GM23338 (cell line): ENCODE measurements at regions not wholly inside any gene's neighbourhood (a gene's known extent, or its start where the extent isn't known, plus 50 kb on each side); places are given as distances from the start of the nearest gene placed in this dataset.

ENCODE experiments used
- ATAC-seq: fragments of 200-7000 bp; cut with Tn5 transposase; 3 replicates; pipeline ENCODE4 v1.9.1; 2020
- DNase-seq: peaks from one replicate; pipeline ENCODE4 v3.0.0-alpha.2; 2015; ENCODE audit warnings: low spot score
- H2AFZ ChIP-seq: fragments of 200-600 bp; sonication (generic); 2 replicates; pipeline ENCODE4 v1.8.0; 2016; ENCODE audit warnings: antibody characterized with exemption, mild to moderate bottlenecking, moderate library complexity
- H3F3A ChIP-seq: fragments of 200-600 bp; sonication (generic); replicated peaks from 2 replicates; pipeline ENCODE4 v1.8.0; 2017; ENCODE audit warnings: antibody characterized with exemption, mixed run types, low read depth
- H3K27ac ChIP-seq: fragments of 200-600 bp; sonication (generic); 2 replicates; pipeline ENCODE4 v1.6.1; 2016; ENCODE audit warnings: low read depth
- H3K27me3 ChIP-seq: fragments of 200-600 bp; sonication (generic); 2 replicates; pipeline ENCODE4 v1.8.0; 2016; ENCODE audit warnings: mild to moderate bottlenecking, mixed run types, moderate library complexity; ENCODE audit not compliant: insufficient read depth
- H3K36me3 ChIP-seq: fragments of 200-600 bp; sonication (generic); 2 replicates; pipeline ENCODE4 v1.8.0; 2016; ENCODE audit warnings: mild to moderate bottlenecking; ENCODE audit not compliant: insufficient read depth
- H3K4me1 ChIP-seq: fragments of 200-600 bp; sonication (generic); 2 replicates; pipeline ENCODE4 v1.8.0; 2016; ENCODE audit warnings: mild to moderate bottlenecking, moderate library complexity; ENCODE audit not compliant: insufficient read depth
- H3K4me2 ChIP-seq: fragments of 200-600 bp; sonication (generic); 2 replicates; pipeline ENCODE4 v1.7.1; 2017; ENCODE audit warnings: mixed run types
- H3K4me3 ChIP-seq: fragments of 200-600 bp; sonication (generic); 2 replicates; pipeline ENCODE4 v1.6.1; 2016; ENCODE audit warnings: mixed run types
- H3K79me2 ChIP-seq: fragments of 200-600 bp; sonication (generic); replicated peaks from 2 replicates; pipeline ENCODE4 v1.8.0; 2017; ENCODE audit warnings: mild to moderate bottlenecking; ENCODE audit not compliant: insufficient read depth
- H3K9me2 ChIP-seq: fragments of 200-600 bp; sonication (generic); 2 replicates; pipeline ENCODE4 v1.8.0; 2017; ENCODE audit not compliant: insufficient read depth
- H4K20me1 ChIP-seq: fragments of 200-600 bp; sonication (generic); replicated peaks from 2 replicates; pipeline ENCODE4 v1.8.0; 2017; ENCODE audit warnings: mild to moderate bottlenecking; ENCODE audit not compliant: insufficient read depth
- H3K27ac Mint-ChIP-seq: 2 replicates; pipeline ENCODE4 v1.8.0; 2020; ENCODE audit warnings: inconsistent platforms, mild to moderate bottlenecking, moderate library complexity, mixed read lengths
- H3K27me3 Mint-ChIP-seq: 3 replicates; pipeline ENCODE4 v1.8.0; 2022; ENCODE audit warnings: low read depth, mild to moderate bottlenecking, moderate library complexity, mixed read lengths, inconsistent platforms; ENCODE audit not compliant: insufficient read depth, poor library complexity
- H3K36me3 Mint-ChIP-seq: 3 replicates; pipeline ENCODE4 v1.8.0; 2021; ENCODE audit warnings: low read depth, mild to moderate bottlenecking, inconsistent platforms, moderate library complexity, mixed read lengths
- H3K4me1 Mint-ChIP-seq: 3 replicates; pipeline ENCODE4 v1.8.0; 2020; ENCODE audit warnings: mild to moderate bottlenecking, inconsistent platforms, mixed read lengths
- H3K4me3 Mint-ChIP-seq: 3 replicates; pipeline ENCODE4 v1.8.0; 2021; ENCODE audit warnings: moderate library complexity, mild to moderate bottlenecking, inconsistent platforms, mixed read lengths
- H3K9me3 Mint-ChIP-seq: 3 replicates; pipeline ENCODE4 v1.8.0; 2020; ENCODE audit warnings: moderate library complexity, mild to moderate bottlenecking, inconsistent platforms, mixed read lengths
- CREB1 ChIP-seq: fragments of 250-450 bp; sonication (Bioruptor Pico); IDR thresholded peaks from 2 replicates; pipeline ENCODE4 v1.5.0; 2020; ENCODE audit warnings: low read depth, mild to moderate bottlenecking, moderate library complexity
- CTCF ChIP-seq, 2 experiments: fragments of 200-600 bp in 1 of 2; sonication (generic) in 1 of 2; conservative IDR thresholded peaks; 2 replicates each; pipeline versions ENCODE4 v1.5.1 to v1.6.1; 2016 to 2017; ENCODE audit warnings: antibody characterized with exemption in 2 of 2, low read depth in 2 of 2, mild to moderate bottlenecking in 2 of 2, moderate library complexity in 1 of 2
- EZH2 ChIP-seq: fragments of 200-600 bp; sonication (generic); IDR thresholded peaks from one replicate; pipeline ENCODE4 v1.8.0; 2017; ENCODE audit warnings: antibody characterized with exemption, mild to moderate bottlenecking, low read depth; ENCODE audit not compliant: unreplicated experiment
- EZH2phosphoT487 ChIP-seq: fragments of 200-600 bp; sonication (generic); IDR thresholded peaks from one replicate; pipeline ENCODE4 v1.8.1; 2018; ENCODE audit warnings: antibody characterized with exemption; ENCODE audit not compliant: unreplicated experiment
- JUNB ChIP-seq: IDR thresholded peaks from one replicate; pipeline ENCODE4 v1.6.1; 2016; ENCODE audit warnings: antibody characterized with exemption; ENCODE audit not compliant: unreplicated experiment
- NANOG ChIP-seq: IDR thresholded peaks from 2 replicates; pipeline ENCODE4 v1.6.1; 2016; ENCODE audit warnings: antibody characterized with exemption, borderline replicate concordance
- POLR2AphosphoS5 ChIP-seq: IDR thresholded peaks from 2 replicates; pipeline ENCODE4 v1.6.1; 2016; ENCODE audit warnings: antibody characterized with exemption, low read depth
- STAT1 ChIP-seq: IDR thresholded peaks from one replicate; pipeline ENCODE4 v1.6.1; 2016; ENCODE audit warnings: antibody characterized with exemption; ENCODE audit not compliant: unreplicated experiment
- ZNF114 ChIP-seq: fragments of 250-450 bp; sonication (Bioruptor Pico); IDR thresholded peaks from 2 replicates; pipeline ENCODE4 v1.5.0; 2020; ENCODE audit warnings: mild to moderate bottlenecking, moderate library complexity
- ZNF331 ChIP-seq: fragments of 250-450 bp; sonication (Bioruptor Pico); IDR thresholded peaks from 2 replicates; pipeline ENCODE4 v1.5.0; 2020; ENCODE audit warnings: low read depth, mild to moderate bottlenecking, moderate library complexity
- TF ChIP-seq, protein P1 (sequence below): IDR thresholded peaks from 2 replicates; pipeline ENCODE4 v1.6.1; 2016; ENCODE audit warnings: antibody characterized with exemption
- TF ChIP-seq, protein P2 (sequence below): IDR thresholded peaks from one replicate; pipeline ENCODE4 v1.6.1; 2018; ENCODE audit warnings: antibody characterized with exemption; ENCODE audit not compliant: unreplicated experiment

DNA sequence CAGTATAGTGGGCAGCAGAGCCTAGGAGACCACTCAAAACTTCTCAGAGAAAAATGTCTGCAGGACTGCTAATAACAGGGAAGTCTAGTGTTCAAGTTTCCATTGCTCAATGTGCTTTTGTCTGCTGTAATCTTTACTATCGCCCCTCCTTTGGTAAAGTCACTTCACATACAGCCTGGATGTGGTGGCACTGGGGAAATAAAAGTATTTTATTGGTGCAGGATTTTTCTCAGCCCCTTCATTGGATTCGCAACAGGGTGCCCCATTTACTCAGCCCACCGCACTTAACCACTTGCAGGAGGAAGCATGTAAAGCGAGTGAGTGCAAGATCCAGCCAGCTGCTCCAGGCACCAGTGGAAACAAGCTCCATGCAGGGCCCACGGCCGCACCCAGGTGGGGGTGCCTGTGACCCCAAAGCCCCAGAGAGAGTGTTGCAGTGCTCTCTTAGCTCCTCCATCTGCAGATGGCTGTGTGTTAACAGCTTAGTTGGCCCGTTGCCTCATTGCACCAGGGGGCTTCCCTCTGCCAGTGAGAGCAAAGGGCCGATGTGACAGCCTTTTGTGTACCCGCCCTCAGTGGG is 163.5 kb upstream of the TMEM72 start (continued):
- TF ChIP-seq, protein P1, sequence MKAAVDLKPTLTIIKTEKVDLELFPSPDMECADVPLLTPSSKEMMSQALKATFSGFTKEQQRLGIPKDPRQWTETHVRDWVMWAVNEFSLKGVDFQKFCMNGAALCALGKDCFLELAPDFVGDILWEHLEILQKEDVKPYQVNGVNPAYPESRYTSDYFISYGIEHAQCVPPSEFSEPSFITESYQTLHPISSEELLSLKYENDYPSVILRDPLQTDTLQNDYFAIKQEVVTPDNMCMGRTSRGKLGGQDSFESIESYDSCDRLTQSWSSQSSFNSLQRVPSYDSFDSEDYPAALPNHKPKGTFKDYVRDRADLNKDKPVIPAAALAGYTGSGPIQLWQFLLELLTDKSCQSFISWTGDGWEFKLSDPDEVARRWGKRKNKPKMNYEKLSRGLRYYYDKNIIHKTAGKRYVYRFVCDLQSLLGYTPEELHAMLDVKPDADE: no peak
- TF ChIP-seq EZH2: no peak
- no peak for TF ChIP-seq EZH2phosphoT487

DNA sequence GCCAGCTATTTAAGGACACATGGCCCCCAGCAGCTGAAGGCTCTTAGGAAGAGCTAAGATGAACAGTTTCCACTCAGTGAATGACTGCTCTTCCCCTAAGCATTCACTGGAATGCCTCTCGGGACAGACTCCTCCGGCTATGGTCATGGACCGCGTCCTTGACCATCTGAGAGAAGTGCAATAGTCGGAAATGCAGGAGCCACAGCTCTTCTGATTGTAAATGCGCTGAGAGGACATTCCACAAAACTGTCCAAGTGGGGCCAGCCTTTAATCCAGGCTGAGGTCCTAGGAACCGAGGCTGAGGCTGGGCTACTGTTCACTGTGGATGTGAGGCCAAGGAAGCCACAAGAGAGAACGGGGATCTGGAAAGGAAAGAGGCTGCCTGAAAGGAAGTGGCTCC is 162.0 kb upstream of the TMEM72 start:
- no peaks in the 10 kb centered on the region for H3K27me3 ChIP-seq
- H3K4me1 ChIP-seq: 0 out of 2 replicates have a peak, but pooled peaks cover 3% of the 10 kb centered on the region
- H3K4me1 Mint-ChIP-seq: no peaks in the 10 kb centered on the region
- H3K27ac ChIP-seq: no peak overlapping the region
- TF ChIP-seq, protein P2, sequence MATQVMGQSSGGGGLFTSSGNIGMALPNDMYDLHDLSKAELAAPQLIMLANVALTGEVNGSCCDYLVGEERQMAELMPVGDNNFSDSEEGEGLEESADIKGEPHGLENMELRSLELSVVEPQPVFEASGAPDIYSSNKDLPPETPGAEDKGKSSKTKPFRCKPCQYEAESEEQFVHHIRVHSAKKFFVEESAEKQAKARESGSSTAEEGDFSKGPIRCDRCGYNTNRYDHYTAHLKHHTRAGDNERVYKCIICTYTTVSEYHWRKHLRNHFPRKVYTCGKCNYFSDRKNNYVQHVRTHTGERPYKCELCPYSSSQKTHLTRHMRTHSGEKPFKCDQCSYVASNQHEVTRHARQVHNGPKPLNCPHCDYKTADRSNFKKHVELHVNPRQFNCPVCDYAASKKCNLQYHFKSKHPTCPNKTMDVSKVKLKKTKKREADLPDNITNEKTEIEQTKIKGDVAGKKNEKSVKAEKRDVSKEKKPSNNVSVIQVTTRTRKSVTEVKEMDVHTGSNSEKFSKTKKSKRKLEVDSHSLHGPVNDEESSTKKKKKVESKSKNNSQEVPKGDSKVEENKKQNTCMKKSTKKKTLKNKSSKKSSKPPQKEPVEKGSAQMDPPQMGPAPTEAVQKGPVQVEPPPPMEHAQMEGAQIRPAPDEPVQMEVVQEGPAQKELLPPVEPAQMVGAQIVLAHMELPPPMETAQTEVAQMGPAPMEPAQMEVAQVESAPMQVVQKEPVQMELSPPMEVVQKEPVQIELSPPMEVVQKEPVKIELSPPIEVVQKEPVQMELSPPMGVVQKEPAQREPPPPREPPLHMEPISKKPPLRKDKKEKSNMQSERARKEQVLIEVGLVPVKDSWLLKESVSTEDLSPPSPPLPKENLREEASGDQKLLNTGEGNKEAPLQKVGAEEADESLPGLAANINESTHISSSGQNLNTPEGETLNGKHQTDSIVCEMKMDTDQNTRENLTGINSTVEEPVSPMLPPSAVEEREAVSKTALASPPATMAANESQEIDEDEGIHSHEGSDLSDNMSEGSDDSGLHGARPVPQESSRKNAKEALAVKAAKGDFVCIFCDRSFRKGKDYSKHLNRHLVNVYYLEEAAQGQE: no peak
- no peak for TF ChIP-seq CTCF (conservative IDR thresholded peaks at IDR 0.05; ENCODE audit: low read depth in 2 of 2)
- TF ChIP-seq ZNF114 (CRISPR knock-in tag): no peak
- TF ChIP-seq POLR2AphosphoS5: no peak
- no peak for TF ChIP-seq EZH2phosphoT487
- TF ChIP-seq STAT1: no peak
- TF ChIP-seq JUNB: no peak
- TF ChIP-seq NANOG: no peak
- TF ChIP-seq ZNF331 (CRISPR knock-in tag): no peak
- TF ChIP-seq CREB1 (CRISPR knock-in tag): no peak
- no peaks in the 10 kb centered on the region for H4K20me1 ChIP-seq
- no peaks in the 10 kb centered on the region for H3F3A ChIP-seq
- no peaks in the 10 kb centered on the region for H3K27me3 Mint-ChIP-seq
- H3K36me3 ChIP-seq: no peaks in the 10 kb centered on the region
- H3K79me2 ChIP-seq: no peaks in the 10 kb centered on the region
- peaks cover 3% of the 10 kb centered on the region; the same call in 1 of the 2 replicates for H3K9me2 ChIP-seq
- no peak overlapping the region for H3K27ac Mint-ChIP-seq
- H3K9me3 Mint-ChIP-seq: peaks cover 7% of the 10 kb centered on the region
- H2AFZ ChIP-seq: no peak overlapping the region
- ATAC-seq: no peak
- DNase-seq: no peak
- H3K4me2 ChIP-seq: no peak overlapping the region
- no peak overlapping the region for H3K4me3 Mint-ChIP-seq
- no peak overlapping the region for H3K4me3 ChIP-seq
- 0 out of 3 replicates have a peak, but pooled peaks cover 3% of the 10 kb centered on the region for H3K36me3 Mint-ChIP-seq
